ENCODE measurements at regions not wholly inside any gene's neighbourhood (a gene's known extent, or its start where the extent isn't known, plus 50 kb on each side); places are given as distances from the start of the nearest gene placed in this dataset.

GRCh38 chr7:49718760-49719159 lies 54.7 kb upstream of the VWC2 start:
- no peak overlapping the region for H3K27ac ChIP-seq
- H3K36me3 Mint-ChIP-seq, result no peaks in the 10 kb centered on the region
- no peak overlapping the region for H3K4me2 ChIP-seq
- no peak overlapping the region for H3K4me3 ChIP-seq
- H3K27me3 Mint-ChIP-seq (ENCODE audit: insufficient read depth, low read depth), result peaks cover 2% of the 10 kb centered on the region
- no peaks in the 10 kb centered on the region for H3K79me2 ChIP-seq (ENCODE audit: low read depth)
- no peak overlapping the region for H2AFZ ChIP-seq (replicated peaks)
- H3K27ac Mint-ChIP-seq, result no peak overlapping the region
- H3K4me1 Mint-ChIP-seq, result no peaks in the 10 kb centered on the region
- no peak overlapping the region for H3K9ac ChIP-seq
- H3F3A ChIP-seq (ENCODE audit: low read depth), result no peaks in the 10 kb centered on the region
- DNase-seq (ENCODE audit: low spot score), result no peak
- no peaks in the 10 kb centered on the region for H4K20me1 ChIP-seq (ENCODE audit: low read depth)
- H3K9me3 Mint-ChIP-seq, result peaks cover 1% of the 10 kb centered on the region
- no peak for TF ChIP-seq EZH2 (IDR thresholded peaks at IDR 0.05)
- TF ChIP-seq EZH2phosphoT487 (IDR thresholded peaks at IDR 0.05), result no peak
- no peak for TF ChIP-seq CTCF (IDR thresholded peaks at IDR 0.05)
- no peaks in the 10 kb centered on the region for H3K9me3 ChIP-seq (ENCODE audit: low read depth)
- H3K36me3 ChIP-seq, result no peaks in the 10 kb centered on the region
- no peaks in the 10 kb centered on the region for H3K4me1 ChIP-seq
- no peak overlapping the region for H3K4me3 Mint-ChIP-seq
- no peaks in the 10 kb centered on the region for H3K27me3 ChIP-seq

- Mint-ChIP-seq H3K4me1 (no peaks in the 10 kb centered on the region), H3K4me3 (no peak overlapping the region), H3K36me3 (no peaks in the 10 kb centered on the region), H3K27ac (no peak overlapping the region), H3K9me3 (peaks cover 3% of the 10 kb centered on the region), H3K27me3 (ENCODE audit: insufficient read depth, low read depth) (peaks cover 2% of the 10 kb centered on the region)
- no peak for DNase-seq (ENCODE audit: low spot score)
- Histone ChIP-seq H3K4me3 (no peak overlapping the region), H3K4me2 (no peak overlapping the region), H3K27ac (no peak overlapping the region), H3K27me3 (no peaks in the 10 kb centered on the region), H3K4me1 (no peaks in the 10 kb centered on the region), H3K36me3 (no peaks in the 10 kb centered on the region), H2AFZ (replicated peaks) (no peak overlapping the region), H4K20me1 (ENCODE audit: low read depth) (no peaks in the 10 kb centered on the region), H3K79me2 (ENCODE audit: low read depth) (no peaks in the 10 kb centered on the region), H3K9ac (no peak overlapping the region), H3K9me3 (ENCODE audit: low read depth) (no peaks in the 10 kb centered on the region), H3F3A (ENCODE audit: low read depth) (no peaks in the 10 kb centered on the region)
- TF ChIP-seq EZH2 (IDR thresholded peaks at IDR 0.05) (no peak), EZH2phosphoT487 (IDR thresholded peaks at IDR 0.05) (no peak), CTCF (IDR thresholded peaks at IDR 0.05) (no peak)
Measured at GRCh38 chr7:49721441-49721840, 52.0 kb upstream of the VWC2 start.
